NCI-H2107 treated with DMSO at 0.1 percent for 48 hours (cell line): ENCODE measurements at regions not wholly inside any gene's neighbourhood (a gene's known extent, or its start where the extent isn't known, plus 50 kb on each side); places are given as distances from the start of the nearest gene placed in this dataset.
"Not testable (repeated sequence)": the region's sequence is repeated elsewhere in the genome, so short reads cannot be mapped to it uniquely, and the experiment has no call there.

ENCODE experiments used
- DNase-seq: peaks from one replicate; lab custom pipeline; 2025; ENCODE audit not compliant: unreplicated experiment; lab: John Stamatoyannopoulos, UW

DNA sequence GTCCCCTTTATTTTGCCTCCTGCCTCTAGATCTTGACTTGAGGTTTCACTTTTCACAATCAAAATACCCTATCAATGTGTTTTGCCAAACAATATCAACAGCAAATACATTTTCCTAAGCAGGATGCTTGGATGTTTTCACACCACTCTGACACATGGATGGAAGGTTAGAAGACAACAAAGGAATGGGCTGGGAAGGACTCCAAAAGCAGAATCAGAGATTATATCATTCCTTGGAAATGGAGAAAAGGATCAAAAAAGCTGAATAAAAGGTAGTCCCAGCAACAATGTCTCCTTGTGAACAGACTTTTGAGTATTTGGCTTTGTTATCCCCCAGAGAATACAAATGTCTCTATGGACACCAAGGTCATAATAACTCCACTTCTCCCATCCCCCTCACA lies 170.8 kb downstream of the ETAA1 start:
- DNase-seq, result no peak

DNA sequence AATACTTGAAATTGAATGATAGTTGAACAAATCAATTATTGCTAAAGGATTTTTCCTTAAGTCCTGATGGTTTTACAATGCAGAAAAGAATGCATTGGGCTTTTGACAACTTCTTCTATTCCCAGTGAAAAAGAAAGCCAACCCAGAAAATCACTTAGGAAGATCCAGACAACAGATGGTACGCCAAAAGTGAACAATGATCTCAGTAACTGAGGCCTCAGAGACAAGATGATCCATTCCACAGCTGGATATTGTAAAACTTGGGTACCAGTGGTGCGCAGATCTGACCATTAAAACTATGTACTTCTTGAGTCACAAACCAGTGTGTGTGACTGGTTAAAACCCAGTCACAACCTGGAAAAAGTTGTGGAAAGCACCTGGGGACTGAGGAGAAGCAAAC lies 173.5 kb downstream of the ETAA1 start:
- no peak for DNase-seq

DNA sequence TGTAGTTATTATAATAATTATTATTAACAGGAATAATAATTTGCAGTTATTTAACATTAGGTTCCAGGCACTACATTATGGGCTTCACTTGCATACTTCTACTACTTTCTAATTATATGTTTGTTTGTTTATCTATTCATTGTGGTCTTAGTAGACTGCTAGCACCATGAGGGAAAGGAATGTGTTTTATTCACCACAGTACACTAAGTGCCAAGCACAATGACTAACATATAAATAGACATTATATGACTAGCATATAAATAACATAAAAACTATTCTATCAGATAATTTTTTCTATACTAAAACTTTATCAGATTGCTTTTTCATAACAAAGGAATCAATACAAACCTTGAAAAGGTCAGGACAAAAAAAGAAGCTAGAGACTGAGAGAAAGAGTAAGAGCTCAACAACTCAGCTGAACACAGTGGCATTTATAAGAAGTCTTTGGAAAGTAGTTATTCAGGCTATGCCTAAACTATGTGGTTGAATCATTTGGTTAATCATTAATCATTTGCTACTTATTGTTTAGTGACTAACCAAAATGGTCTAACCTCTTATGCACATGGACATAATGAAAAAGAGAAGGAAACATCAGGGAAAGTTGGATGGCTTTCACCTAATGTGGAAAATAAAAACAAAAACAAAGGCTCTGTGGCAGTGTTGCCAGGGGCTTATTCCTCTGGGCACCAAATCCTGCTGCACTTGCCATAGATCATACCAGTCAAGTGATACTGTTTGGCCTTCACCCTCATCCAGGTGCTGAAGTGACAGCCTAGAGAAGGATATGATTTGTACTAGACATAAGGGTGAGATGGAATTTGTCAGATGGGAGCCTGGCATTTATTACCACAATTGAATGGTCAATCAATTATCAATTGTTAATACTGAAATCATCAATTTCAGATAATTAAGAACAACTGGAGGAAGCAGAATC lies 174.9 kb downstream of the ETAA1 start:
- DNase-seq, result no peak

DNA sequence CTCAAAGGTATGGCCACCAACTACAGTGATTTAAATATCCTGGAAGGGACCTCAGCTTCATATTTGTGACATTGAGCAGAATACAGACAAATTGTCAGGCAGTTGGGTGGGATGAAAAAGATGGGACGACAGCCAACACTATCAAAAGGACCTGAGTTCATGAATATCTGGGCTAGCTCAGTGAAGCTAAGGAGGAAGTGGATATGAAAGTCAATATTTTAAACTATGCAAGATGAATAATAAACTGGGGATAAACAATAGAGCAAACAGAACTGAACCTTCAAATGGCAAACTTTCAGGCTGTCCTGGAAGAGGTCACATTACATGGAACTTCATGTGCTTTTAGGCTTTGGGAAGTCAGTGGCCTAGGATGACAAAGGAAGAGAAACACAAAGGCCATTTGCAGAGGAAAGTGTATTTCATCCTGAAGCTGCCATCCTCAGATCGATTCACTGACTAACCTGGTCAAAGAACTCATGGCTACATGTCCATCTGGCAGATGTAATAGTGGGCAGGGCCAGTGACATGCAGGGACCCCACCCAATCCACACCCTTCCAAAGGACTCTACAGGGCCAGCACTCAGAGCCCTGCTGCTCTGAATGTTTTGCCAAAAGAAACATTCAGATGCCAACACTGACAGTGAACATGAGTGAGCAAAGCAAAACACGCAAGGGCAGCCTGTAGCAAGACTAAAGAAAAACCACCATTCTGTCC lies 175.7 kb downstream of the ETAA1 start:
- DNase-seq, result no peak

DNA sequence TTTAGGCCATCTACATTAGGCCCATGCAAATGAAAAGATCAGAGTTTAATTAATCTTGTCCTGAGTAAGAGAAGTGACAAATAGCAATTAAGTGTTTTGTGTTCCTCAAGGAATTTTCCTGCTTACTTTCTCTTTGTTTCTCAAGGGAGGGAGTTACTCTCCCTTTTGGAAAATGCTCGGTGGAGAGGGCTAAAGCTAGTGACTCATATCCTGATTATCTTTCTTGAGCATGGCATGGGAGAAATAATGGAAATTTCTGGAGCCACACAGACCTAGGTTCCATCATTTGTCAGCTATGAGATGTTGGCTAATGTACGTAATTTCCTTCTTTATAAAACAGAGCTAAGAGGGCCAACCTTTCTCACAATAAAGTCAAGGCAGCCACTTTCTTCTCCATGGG lies 177.1 kb downstream of the ETAA1 start:
- no peak for DNase-seq

DNA sequence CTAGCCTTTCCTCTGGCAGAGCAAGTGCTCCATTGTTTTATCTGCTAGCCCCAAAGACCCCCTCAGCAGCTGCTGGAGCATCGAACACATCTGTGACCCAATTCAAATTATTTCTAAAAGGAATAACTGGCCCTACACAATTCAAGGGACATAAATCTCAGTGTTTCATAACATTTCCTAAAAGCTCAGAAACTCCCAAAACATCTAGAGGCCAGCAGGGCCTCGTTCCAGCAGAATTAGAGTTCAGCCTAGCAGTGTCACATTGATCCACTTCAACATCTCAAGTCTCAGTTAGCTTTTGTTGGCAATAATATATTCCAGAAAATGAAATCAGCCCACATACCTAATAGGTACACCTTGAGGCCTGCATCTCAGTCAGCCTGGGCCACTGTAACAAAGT lies 179.1 kb downstream of the ETAA1 start:
- DNase-seq, result no peak

DNA sequence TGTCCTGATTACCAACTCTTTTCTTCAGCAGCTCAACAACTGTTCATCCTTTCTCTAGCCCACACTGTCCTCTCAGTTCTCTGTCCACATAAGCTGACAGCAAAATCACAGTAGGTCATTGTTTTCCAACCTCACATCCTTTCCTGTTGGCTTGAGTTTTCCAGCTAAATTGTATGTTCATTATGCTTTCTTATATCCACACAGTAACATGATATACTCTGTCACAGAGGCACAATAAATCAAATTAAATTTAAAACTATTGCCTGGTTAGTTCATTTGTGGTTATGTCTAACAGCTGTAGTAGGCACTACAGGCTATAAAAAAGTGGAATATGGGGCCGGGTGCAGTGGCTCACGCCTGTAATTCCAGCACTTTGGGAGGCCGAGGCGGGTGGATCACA lies 179.9 kb downstream of the ETAA1 start:
- DNase-seq, result no peak

DNA sequence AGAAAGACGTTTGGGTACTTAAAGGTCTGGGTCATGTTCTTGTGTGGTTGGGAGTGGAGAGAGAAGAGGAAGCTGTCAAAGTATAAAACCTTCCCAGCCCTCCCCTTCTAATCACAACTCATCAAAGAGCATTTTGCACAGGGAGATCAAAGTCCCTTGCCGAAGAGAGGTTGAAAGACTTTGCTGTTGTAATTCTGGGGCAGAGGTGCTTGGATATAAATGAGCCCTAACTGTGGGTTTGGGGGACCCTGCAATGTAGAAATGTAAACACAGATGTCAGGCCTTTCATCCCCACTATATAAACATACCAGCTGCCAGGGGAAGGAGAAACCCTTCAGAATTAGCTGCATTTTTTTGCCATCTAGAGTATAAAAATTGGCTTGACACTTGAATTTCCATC lies 182.1 kb downstream of the ETAA1 start:
- no peak for DNase-seq

DNA sequence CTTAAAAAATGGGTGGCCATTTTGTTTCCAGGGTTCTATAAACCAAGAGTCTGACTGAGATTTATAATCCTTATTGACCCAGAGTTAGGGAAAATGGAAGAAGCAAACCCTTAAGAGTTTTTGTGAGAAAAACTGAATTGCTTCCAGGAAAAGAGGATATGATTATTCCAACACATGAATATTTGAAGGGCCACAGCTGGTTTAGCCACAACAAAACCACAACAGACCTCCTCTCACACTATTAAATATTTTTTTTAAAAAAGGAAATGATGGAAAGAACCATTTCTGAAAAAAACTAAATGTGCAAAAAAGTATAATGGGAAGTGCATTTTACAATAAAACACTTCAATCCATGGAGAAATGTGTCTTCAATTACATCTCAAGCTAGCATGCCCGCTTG lies 182.7 kb downstream of the ETAA1 start:
- DNase-seq, result no peak

DNA sequence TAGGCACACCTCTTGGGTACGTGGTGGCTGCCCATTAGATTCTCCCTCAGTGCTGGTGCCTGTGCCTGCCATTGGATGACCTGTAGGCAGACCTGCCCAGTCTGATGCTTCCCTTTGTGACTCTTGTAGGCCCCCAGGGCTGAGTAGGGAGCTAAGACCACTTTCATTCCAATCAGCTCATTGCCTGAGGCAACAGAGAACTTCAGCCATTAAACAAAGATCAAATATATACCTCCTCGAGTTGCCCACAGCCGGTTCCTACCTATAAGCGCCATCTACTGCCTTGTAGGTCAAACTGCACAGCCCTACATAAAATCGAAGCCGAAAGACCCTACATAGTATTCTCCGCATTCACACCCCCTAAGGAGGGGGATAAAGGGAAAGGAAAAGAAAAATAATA lies 184.6 kb downstream of the ETAA1 start:
- DNase-seq, result no peak

DNA sequence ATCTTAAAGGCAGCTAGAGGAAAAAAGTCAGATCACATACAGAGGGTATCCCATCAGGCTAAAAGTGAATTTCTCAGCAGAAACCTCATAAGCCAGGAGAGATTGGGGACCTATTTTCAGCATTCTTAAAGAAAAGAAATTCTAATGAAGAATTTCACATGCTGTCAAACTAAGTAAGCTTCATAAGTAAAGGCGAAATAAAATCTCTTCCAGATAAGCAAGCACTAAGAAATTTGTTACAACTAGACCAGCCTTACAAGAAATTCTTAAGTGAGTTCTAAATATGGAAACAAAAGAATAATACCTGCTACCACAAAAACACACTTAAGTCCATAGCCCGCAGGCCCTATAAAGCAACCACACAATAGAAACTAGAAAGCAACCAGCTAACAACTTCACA lies 186.1 kb downstream of the ETAA1 start:
- DNase-seq, result no peak

DNA sequence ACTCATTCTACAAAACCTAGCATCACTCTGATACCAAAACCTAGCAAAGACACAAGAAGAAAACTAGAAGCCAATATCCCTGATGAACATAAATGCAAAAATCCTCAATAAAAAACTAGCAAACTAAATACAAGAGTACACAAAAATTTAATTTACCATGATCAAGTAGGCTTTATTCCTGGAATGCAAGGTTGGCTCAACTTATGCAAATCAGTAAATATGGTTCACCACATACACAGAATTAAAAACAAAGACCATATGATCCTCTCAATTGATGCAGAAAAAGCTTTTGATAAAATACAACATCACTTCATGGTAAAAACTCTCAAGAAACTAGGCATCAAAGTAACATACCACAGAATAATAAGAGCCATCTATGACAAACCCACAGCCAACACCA lies 188.3 kb downstream of the ETAA1 start:
- no peak for DNase-seq

DNA sequence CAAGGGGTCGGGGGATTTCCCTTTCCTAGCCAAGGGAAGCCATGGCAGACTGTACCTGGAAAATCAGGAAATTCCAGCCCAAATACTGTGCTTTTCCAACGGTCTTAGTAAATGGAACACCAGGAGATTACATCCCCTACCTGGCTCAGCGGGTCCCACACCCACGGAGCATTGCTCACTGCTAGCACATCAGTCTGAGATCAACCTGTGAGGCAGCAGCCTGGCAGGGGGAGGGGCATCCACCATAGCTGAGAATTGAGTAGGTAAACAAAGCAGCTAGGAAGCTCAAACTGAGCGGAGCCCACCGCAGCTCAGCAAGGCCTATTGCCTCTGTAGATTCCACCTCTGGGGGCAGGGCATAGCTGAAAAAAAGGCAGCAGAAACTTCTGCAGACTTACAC lies 192.0 kb downstream of the ETAA1 start:
- DNase-seq, result not testable (repeated sequence)

DNA sequence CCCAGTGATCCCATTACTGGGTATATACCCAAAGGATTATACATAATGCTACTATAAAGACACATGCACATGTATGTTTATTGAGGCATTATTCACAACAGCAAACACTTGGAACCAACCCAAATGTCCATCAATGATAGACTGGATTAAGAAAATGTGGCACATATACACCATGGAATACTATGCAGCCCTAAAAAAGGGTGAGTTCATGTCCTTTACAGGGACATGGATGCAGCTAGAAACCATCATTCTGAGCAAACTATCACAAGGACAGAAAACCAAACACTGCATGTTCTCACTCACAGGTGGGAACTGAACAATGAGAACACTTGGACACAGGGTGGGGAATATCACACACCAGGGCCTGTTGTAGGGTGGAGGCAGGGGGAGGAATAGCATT lies 197.4 kb downstream of the ETAA1 start:
- DNase-seq, result not testable (repeated sequence)

DNA sequence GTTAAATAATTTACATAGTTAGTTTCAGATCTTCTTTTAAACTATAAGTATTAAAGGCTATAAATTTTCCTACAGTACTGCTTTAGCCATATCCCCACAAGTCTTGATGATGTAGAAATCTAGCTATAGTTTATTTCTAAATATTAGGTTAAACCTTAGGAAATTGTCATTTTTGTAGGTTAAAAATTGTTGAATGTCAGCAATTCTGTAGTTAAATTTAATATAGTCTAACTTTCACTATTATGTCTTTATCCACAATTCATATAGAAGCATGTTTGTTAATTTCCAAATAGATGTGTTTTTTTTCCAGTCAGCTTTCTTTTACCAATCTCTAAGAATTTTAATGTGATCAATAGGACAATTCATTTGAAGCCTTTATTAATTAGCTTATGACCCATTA lies 199.7 kb downstream of the ETAA1 start:
- no peak for DNase-seq

DNA sequence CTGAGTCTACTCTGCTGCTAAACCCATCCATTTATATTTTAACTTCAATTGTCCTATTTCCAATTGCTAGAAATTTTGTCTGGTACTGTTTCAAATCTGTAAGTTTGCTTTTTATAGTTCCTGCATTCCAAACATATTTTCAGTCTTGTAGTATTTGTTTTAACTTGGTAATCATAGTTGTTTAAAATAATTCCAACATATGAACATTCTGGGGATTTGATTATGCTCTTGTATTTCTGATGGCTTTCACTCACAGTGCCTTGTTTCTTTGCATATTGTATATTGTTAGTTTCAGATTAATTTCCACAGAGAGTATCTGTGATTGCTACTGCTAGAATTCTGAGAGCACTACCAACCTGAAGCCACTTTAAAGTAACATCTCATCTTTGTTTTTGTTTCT lies 202.4 kb downstream of the ETAA1 start:
- no peak for DNase-seq

DNA sequence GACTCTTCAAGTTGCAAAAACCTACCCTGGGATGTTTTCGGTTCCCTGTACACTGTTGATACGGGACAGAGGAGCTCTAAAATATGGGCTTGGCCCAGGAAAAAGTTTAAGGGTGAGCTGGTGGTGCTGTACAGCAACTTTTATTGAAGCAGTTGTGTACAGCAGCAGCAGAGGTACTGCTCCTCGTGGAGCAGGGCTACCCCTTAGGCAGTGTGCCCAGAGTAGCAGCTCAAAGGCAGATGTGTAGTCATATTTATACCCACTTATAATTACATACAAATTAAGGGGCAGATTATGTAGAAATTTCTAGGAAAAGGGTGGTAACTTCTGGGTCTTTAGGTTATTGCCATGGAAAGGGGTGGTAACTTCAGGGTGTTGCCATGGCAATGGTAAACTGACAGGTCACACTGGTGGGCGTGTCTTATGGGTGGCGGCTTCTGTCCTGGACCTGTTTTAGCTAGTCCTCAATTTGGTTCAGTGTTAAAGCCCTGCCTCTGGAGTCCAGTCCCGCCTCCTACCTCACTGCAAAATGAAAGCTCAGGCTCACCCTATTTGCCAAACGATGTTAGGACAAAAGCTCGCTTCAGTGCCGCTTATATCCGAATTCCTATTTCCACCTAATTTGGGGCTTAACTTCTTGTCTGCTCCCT lies 203.2 kb downstream of the ETAA1 start:
- no peak for DNase-seq

DNA sequence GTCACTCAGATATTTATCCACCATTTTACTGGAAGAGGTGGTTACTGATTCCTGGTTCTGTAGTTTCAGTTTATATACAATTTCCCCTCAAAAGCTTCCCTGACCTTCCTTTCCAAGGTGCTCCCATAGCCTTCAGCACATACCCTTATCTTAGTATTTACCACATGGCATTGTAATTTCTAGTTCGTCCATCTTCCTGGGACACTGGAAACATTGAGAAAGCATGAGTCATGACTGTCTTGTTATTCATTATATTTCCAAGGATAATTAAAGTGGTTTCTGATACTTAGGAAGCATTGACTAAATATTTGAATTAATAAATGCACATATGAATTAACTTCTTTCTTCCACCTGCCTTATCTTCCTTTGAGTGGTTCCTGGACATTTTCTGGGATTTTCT lies 203.8 kb downstream of the ETAA1 start:
- no peak for DNase-seq

DNA sequence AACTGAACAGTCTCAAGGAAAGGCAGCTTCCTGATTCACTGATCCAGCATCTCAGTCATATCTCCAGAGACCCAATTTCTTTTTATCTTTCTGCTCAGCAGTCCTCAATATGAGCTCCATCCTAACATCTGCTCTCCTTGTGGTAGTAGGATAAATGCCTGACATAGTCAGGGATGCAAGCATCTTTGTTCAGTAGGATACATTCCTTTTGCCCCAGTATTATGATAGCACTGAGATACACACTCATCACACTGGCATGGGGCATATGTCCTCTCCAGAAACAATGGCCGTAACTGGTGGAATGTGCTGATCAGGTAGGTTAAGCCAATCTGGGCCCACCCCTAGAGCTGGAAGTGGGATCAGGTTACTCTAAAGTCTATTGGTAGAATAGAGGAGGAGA lies 207.2 kb downstream of the ETAA1 start:
- no peak for DNase-seq

DNA sequence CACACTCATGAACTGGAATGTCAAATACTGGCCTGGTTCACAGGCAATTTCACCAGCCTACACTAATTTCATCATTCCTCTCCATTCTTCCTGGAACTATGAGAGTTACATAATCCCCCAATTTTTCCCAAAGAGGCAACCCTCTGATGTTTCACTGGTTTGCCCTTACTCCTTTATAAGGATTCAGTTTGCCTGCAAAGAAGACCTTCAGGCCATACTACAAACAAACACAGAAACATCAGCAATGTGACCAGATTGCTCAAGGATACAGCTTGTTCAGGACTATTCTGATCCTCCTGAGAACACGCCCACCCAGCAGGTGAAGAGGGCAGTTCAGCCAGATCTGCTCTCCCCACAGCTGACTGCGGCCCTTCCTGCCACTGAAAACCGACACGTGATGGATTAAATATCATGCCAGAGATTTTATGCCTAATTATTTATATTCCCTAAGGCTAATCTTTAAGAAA lies 215.5 kb downstream of the ETAA1 start:
- DNase-seq, result no peak

DNA sequence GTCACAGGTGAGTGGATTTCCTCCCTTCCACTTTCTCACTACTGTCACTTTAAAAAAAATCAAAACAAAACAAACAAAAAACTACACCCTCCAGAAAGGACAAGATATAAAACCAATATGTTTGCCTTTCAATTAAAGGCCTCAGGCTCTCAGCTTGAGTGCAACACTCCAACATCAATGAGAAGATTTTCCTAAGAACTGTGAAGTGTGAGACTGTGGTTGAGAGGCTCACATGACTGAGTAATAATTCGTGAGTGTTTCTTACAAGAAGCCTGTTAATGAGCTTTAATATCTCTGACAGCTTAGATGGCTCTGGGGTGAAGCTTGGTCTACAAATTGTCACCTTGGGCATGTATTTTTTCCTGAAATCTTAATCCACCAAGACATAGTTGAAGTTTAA lies 216.1 kb downstream of the ETAA1 start:
- DNase-seq, result no peak

DNA sequence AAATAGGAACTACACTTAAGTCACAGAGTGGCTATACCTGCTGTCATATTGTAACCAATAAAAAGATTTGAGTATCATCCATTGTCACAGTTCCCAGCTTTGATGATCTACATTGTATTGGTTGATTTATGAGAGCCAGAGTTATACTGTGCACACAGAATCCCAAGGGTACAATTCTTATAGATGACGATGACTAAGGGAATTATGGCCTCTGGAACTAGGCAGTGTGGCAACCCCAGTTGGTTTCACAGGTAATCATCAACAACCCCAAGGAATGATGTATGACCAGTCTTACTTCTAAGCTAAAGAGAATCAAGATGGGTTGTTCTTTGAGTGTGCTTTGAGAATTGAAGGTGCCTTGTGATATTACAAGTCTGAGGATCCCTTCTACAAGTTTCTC lies 217.3 kb downstream of the ETAA1 start:
- no peak for DNase-seq
